ENCODE measurements at regions not wholly inside any gene's neighbourhood (a gene's known extent, or its start where the extent isn't known, plus 50 kb on each side); places are given as distances from the start of the nearest gene placed in this dataset.

GRCh38 chr20:50273601-50274491 lies 83.2 kb downstream of the CEBPB start:
- no peak for DNase-seq

DNA sequence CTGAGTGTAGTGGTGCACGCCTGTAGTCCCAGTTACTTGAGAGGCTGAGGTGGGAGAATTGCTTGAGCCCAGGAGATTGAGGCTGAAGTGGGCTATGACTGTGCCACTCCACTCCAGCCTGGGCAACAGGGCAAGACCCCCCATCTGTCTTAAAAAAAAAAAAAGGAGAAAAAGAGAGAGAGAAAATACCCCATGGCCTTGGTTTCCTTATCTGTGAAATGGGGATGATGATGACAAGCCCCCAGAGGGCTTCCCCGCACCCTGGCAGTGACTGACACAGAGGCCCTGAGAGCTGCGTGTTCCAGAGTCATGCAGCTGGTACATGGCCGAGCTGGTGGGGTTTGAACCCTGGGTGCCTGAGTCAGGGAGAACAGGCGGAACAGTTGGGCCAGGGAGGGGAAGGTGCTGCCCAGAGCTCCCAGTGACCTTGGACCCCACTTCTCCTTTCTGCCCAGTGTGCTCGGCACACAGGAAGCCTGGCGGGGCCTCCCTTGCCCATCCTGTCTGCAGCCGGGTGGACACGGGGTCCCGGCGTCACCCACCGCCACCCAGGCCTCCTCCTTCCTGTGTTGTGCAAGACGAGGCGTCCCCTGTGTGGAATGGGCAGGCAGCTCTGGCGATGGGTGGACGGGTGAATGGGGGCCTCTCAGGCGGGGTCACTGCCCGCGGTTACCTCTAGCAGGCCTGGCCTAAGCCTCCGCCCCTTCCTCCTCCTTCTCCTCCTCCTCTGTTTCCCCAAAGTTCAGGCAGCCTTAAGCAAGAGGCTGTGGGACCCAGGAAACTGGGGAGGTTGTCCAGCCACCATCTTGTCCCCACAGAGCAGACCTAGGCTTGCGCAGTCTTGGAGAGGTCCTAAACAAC lies 84.2 kb downstream of the CEBPB start:
- no peak for DNase-seq

DNA sequence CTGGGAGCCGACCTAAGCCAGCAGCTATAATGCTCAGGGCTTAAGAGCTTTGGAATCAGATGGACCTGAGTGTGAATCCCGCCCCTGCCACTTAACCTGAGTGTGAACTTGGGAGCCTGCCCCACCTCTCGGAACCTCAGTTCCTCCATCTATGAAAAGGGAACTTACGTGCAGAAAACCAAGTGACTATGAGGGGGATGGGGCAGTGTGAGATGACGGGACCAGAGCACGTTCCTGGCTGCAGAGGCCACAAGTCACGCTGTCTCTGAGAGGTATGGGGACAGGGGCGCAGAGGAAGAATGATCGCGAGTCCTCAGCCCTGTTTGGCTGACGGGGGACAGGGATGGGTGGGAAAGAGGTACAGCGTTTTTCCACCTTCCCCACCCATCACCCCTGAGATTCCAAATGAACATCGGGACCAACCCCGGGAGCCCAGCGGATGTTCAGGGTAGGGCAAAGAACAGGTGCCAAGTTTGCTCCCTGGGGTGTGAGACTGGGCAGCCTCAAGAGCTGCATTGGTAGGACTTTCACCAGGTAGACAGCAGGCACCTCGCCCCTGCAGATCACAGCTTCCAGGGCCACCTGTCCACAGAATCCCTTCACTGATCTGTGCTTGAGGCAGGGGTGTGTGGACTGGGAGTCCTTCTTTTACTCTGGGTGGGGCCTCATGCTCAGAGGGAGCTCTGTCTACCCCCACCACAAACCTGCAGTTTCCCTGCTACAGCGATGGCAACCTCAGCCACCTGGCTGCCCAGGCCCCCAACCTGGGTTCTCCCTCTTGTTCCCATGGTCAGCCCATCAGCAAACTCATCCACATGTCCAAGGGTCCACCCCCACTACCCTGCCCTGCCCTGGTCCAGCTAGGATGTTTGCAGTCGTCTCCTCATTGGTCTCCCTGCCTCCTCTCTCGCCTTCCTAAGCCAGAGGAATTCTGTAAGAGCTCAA lies 85.8 kb downstream of the CEBPB start:
- no peak for DNase-seq

GRCh38 chr20:50277064-50277415 lies 86.4 kb downstream of the CEBPB start:
- no peak for DNase-seq

DNA sequence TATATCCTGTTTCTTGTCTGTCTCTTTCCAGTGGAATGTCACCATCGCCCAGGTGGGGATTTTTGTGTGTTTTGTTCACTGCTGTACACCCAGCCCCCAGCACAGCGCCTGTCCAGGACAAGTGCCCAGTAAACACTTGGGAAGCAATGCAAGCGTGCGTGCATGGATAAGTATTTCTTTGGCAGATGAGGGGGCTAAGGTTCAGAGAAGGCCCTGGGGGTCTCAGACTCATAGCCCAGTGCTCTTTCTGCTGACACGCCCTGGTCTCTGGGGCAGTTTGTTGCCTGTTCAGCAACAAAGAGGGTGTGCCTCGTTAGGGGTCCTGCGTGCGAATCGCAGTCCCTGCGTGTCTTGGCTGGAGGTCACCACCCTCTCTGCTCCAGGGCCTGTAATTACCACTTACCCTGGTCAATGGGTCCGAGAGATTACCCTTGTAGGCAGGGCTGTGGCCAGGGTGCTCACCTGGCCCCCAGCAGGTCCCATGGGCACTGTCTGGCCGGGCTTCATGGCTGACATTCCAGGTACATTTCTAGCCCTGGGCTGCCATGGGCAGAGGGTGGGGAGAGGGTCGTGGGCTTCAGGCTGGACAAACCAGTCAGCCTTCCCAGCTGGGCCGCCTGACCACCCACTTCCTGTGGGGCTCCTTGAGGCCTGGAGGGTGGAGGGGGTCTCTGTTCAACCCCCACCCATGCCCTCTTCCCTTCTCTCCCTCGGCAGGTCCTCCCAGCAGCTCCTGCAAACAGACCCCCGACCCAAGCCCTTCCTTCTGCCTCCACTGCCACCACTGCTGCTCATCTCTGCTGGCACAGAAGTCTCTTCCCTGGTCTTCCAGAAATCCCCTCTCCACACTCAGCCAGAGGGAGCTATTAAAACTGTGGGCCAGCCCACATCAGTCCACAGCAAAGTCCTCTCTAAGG lies 87.1 kb downstream of the CEBPB start:
- no peak for DNase-seq

- no peak for DNase-seq
These were observed 87.7 kb downstream of the CEBPB start for GRCh38 chr20:50278377-50278683.

GRCh38 chr20:50278684-50279531 lies 88.3 kb downstream of the CEBPB start:
- DNase-seq = no peak

- no peak for DNase-seq
These were observed 89.6 kb downstream of the CEBPB start for GRCh38 chr20:50279988-50280850.

GRCh38 chr20:50280851-50281655 lies 90.4 kb downstream of the CEBPB start:
- no peak for DNase-seq

DNA sequence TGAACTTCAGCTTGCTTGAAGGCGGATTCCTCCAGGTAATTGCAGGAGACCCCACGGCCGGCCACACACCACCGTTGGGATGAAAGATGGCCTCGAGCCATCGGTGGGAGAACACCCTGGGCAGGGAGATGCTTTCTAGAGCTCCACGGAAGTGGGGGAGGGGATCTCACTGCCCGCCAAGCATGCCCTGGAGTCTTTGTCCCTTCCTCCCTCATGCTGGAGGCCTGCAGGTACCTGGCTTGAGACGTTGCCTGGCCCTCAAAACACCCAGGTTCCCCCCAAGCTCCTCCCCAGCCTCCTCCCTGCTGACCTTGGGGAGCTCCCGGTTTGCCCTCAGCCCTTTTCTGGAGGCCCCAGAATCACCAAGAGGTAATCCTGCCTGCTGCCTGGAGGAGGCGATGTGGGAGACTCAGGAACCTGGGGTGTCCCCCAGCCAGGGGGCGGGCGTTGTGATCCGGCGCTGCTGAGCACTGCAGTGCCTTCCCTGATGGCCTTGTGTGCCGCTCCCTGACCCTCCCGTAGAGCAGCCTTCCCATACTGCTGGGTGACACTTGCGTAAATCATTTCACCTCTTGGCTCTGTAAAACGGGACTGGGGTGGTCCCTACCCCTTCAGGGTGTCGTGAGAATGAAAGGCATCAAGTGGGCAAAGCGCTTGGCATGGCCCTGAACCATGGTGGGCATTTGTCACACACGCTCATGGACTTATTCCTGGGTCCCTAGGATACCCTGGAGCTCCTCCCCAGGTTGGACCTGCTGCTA lies 91.4 kb downstream of the CEBPB start:
- DNase-seq = no peak

DNA sequence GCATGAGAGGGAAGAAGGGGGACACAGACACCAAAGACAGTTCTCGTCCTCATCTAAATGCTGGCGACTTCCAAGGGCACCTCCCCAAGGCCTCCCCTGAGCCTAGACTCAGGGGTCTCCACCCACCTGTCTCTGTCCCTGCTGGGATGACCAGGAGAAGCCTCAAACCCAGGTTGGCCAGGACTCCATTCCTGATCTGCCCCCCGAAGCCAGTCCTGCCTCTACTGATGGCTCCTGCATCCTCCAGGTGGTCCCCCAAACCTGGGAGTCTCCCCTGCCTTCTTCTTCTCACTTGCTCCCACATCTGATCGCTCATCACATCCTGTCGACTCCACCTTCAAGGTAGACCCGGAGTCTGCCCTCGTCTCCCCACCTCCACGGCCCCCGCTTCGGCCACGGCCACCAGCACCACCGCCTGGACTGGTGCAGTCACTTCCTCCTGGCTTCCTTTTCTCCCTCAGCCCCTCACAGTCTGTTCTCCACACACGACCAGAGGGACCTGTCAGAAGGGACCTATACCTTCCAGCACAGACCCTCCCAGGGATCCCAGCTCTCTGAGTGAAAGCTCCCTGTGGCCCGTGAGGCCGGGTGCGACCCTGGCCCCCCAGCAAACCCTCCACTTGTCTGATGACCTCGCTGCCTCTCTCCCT lies 92.1 kb downstream of the CEBPB start:
- no peak for DNase-seq

GRCh38 chr20:50283370-50283769 lies 92.7 kb downstream of the CEBPB start:
- no peak for DNase-seq

DNA sequence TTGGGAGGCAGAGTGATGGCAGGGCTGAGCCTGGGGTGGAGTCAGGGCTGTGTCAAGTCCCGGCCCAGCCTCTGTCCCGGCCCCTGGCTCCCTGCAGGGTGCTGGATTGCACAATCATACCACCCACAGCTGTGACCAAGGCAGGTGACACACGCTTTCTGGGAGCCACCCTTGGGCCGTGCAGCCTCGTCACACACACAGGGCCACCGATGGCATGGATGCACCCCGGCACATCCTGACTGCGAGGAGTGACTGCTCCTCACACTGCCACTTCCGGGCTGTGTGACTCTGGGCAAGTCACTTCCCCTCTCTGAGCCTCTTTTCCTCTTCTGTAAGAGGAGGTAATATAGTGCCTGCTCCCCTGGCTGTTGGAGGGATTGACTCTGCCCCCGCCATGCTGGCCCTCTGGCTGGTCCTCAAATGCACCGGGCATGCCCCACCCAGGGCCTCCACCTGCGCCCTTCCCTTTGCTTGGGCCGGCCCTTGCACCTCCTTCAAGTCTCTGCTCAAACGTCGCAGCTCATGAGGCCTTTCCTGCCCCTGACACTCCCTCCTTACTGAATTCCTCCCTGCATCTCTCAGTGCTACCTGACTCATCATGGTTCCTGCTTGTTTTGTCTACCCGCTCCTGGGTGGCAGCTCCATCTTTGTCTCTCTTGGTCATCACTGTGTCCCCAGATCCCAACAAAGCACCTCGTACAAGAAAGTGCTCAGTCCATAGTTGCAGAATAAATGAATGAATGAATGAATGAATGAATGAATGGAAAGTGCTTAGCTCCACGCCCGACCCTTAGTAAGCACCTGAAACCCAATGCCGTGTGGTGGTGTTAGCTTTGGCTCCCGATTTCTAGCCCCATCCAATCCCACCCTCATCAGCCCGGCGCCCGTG lies 93.5 kb downstream of the CEBPB start:
- peak; percentile 53 for DNase-seq

GRCh38 chr20:50284811-50285375 lies 94.3 kb downstream of the CEBPB start:
- no peak for DNase-seq

DNA sequence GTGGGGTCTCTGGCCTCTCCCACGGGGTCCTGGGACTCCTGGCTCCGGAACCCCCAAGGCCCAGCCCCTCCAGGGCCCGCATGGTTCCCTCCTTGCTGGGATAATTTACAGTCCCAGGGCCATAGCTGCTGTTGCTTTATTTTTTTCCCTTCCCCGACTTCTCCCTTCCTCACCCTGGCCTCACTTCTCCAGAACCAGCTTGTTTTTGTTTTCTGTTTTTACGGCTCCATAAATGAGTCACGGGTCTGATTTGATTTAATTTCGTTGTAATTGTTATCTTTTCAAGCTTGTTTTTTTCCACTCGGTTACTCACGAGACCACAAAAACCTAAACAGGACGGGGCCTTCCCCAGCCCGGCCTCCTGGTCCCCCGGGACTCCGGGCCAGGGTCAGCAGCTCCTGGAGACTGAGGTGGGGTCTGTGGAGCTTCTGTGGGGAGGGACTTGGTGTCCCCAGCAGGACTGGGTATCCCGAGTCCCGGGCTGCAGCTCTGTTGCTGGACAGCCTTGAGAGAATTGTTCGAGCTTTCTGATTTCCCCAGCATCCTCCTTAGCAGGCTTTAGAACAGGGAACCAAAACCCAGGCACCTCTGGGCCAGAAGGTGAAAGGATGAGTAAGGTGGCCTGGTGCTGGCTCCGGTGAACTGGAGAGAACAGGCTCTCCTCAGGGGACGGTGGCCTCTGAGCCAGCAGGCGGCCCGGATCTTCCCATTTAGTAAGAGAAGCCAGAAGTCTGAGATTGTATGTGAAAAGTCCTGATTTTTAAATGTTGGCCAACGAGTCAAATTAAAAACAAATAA lies 94.9 kb downstream of the CEBPB start:
- peak; percentile 81 for DNase-seq

DNA sequence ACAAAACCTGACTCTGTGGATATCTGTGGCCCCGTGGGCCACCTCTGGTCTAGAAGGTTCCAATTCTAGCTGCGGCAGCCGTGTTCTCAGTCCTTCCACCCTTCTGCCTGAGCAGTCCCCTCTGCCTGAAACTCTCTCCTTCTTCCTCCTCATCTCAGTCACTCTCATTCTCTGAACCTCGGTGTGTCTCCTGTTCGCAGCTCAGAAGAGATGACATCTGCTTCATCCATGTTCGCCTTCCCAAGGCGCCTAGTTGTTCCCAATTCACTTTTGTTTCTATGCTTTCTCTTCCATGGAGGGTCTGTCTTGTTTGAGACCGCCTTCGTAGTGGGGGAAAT lies 95.5 kb downstream of the CEBPB start:
- no peak for DNase-seq

All from fibroblast of skin of right quadriceps (primary cell).